Activated CD4-positive, alpha-beta T cell treated with anti-CD3 and anti-CD28 coated beads, Interleukin-2, amount 50 U/mL, for 24 hours (primary cell): ENCODE measurements at regions not wholly inside any gene's neighbourhood (a gene's known extent, or its start where the extent isn't known, plus 50 kb on each side); places are given as distances from the start of the nearest gene placed in this dataset.

ENCODE experiments used
- DNase-seq, 2 donors: peaks; one replicate each; pipeline ENCODE4 v3.0.0-alpha.2; 2020; ENCODE audit warnings: low read depth in 1 of 2, low spot score in 1 of 2

GRCh38 chr14:54306806-54307205 is 90.0 kb upstream of the CDKN3 start:
- DNase-seq = no peak

- no peak for DNase-seq
Observed at GRCh38 chr14:54309615-54310014, 87.2 kb upstream of the CDKN3 start.

GRCh38 chr14:54310151-54310850 is 86.5 kb upstream of the CDKN3 start:
- DNase-seq = no peak

GRCh38 chr14:54310851-54311228 is 86.0 kb upstream of the CDKN3 start:
- DNase-seq = no peak

- DNase-seq = no peak
Observed at GRCh38 chr14:54312166-54312801, 84.5 kb upstream of the CDKN3 start.

- no peak for DNase-seq
Observed at GRCh38 chr14:54314365-54315104, 82.3 kb upstream of the CDKN3 start.

GRCh38 chr14:54316652-54317051 is 80.2 kb upstream of the CDKN3 start:
- no peak for DNase-seq

- no peak for DNase-seq
Observed at GRCh38 chr14:54317391-54317790, 79.4 kb upstream of the CDKN3 start.

GRCh38 chr14:54322246-54322645 is 74.6 kb upstream of the CDKN3 start:
- DNase-seq = no peak

- no peak for DNase-seq
Observed at GRCh38 chr14:54322701-54323337, 74.0 kb upstream of the CDKN3 start.

- no peak for DNase-seq
Observed at GRCh38 chr14:54325766-54326165, 71.0 kb upstream of the CDKN3 start.

- no peak for DNase-seq
Observed at GRCh38 chr14:54329082-54329695, 67.6 kb upstream of the CDKN3 start.

GRCh38 chr14:54330876-54331275 is 65.9 kb upstream of the CDKN3 start:
- no peak for DNase-seq

- no peak for DNase-seq
Observed at GRCh38 chr14:54331516-54331915, 65.3 kb upstream of the CDKN3 start.

- DNase-seq = no peak
Observed at GRCh38 chr14:54332490-54332889, 64.3 kb upstream of the CDKN3 start.

- no peak for DNase-seq
Observed at GRCh38 chr14:54333511-54333910, 63.3 kb upstream of the CDKN3 start.

- no peak for DNase-seq
Observed at GRCh38 chr14:54335569-54336155, 61.1 kb upstream of the CDKN3 start.

GRCh38 chr14:54337314-54337713 is 59.5 kb upstream of the CDKN3 start:
- no peak for DNase-seq

- DNase-seq = no peak
Observed at GRCh38 chr14:54338696-54339317, 58.0 kb upstream of the CDKN3 start.

GRCh38 chr14:54339771-54340170 is 57.0 kb upstream of the CDKN3 start:
- DNase-seq = no peak

- DNase-seq = no peak
Observed at GRCh38 chr14:54342806-54343205, 54.0 kb upstream of the CDKN3 start.
